GM12878 (cell line): ENCODE measurements at regions not wholly inside any gene's neighbourhood (a gene's known extent, or its start where the extent isn't known, plus 50 kb on each side); places are given as distances from the start of the nearest gene placed in this dataset.
"Not testable (repeated sequence)": the region's sequence is repeated elsewhere in the genome, so short reads cannot be mapped to it uniquely, and the experiment has no call there.

Source experiments
- ATAC-seq: fragments of 200-7000 bp; cut with Tn5 transposase; 3 replicates; pipeline ENCODE4 v1.9.1; 2020; ENCODE audit warnings: mild to moderate bottlenecking, moderate library complexity
- BruUV-seq: library from RNA; stranded (reverse); fragments of 400-500 nt; replicated peaks from 2 replicates; lab custom pipeline; 2021; lab: Mats Ljungman, UMichigan
- CTCF ChIA-PET: fragments of 300-600 bp; sonication (Branson Sonifier 250); formaldehyde crosslinking; extraction: SDS; loops from one replicate; lab custom pipeline; 2021; ENCODE audit warnings: inconsistent platforms; lab: Yijun Ruan, JAX
- POLR2A ChIA-PET: fragments of 350-600 bp; formaldehyde crosslinking; extraction: SDS; loops from one replicate; lab custom pipeline; 2021; ENCODE audit warnings: inconsistent platforms; lab: Charles Lee
- RAD21 ChIA-PET: fragments of 300-600 bp; sonication (Branson Sonifier 250); formaldehyde crosslinking; loops from one replicate; lab custom pipeline; 2023; ENCODE audit warnings: antibody characterized with exemption; ENCODE audit not compliant: unreplicated experiment; lab: Charles Lee
- SMC1A ChIA-PET: fragments of 300-600 bp; sonication (Branson Sonifier 250); formaldehyde crosslinking; loops from one replicate; lab custom pipeline; 2023; ENCODE audit not compliant: unreplicated experiment, uncharacterized antibody; lab: Charles Lee
- DNase-seq: peaks from one replicate; pipeline ENCODE4 v3.0.0-alpha.2; 2011; ENCODE audit warnings: low read depth, low spot score
- FAIRE-seq: peaks from 3 replicates; lab custom pipeline; 2011; peaks lifted over from hg19 to GRCh38; lab: Jason Lieb, UNC
- H2AFZ ChIP-seq: 2 replicates; pipeline ENCODE4 v1.6.0; 2011; ENCODE audit warnings: low read depth, low read length, control low read depth; ENCODE audit not compliant: control insufficient read depth
- H3K27ac ChIP-seq: 2 replicates; pipeline ENCODE4 v1.5.1; 2011; ENCODE audit warnings: control low read depth; ENCODE audit not compliant: control insufficient read depth, insufficient read depth
- H3K27me3 ChIP-seq, 2 experiments: replicated peaks in 1 of 2; 2 replicates each; pipeline versions ENCODE4 v1.6.0 to v1.6.1; 2011; ENCODE audit warnings: low read length in 1 of 2; ENCODE audit not compliant: control insufficient read depth in 2 of 2, insufficient read depth in 2 of 2
- H3K36me3 ChIP-seq, 2 experiments: 2 replicates each; pipeline ENCODE4 v1.5.1; 2011; ENCODE audit warnings: low read length in 1 of 2; ENCODE audit not compliant: control insufficient read depth in 2 of 2, insufficient read depth in 2 of 2
- H3K4me1 ChIP-seq: 2 replicates; pipeline ENCODE4 v1.6.1; 2011; ENCODE audit warnings: mild to moderate bottlenecking, low read length, moderate library complexity, mixed read lengths; ENCODE audit not compliant: control insufficient read depth, insufficient read depth
- H3K4me2 ChIP-seq: 2 replicates; pipeline ENCODE4 v1.6.0; 2011; ENCODE audit warnings: control low read depth; ENCODE audit not compliant: control insufficient read depth, insufficient read depth
- H3K4me3 ChIP-seq: fragments of 200-600 bp; sonication (generic); 2 replicates; pipeline ENCODE4 v1.5.1; 2016
- H3K79me2 ChIP-seq: 2 replicates; pipeline ENCODE4 v1.6.0; 2011; ENCODE audit warnings: low read length; ENCODE audit not compliant: control insufficient read depth, insufficient read depth
- H3K9ac ChIP-seq: 2 replicates; pipeline ENCODE4 v1.8.0; 2011; ENCODE audit warnings: low read length, control low read depth, mixed read lengths; ENCODE audit not compliant: control insufficient read depth, insufficient read depth
- H3K9me3 ChIP-seq: replicated peaks from 3 replicates; pipeline ENCODE4 v1.5.1; 2011; ENCODE audit warnings: mild to moderate bottlenecking, low read length; ENCODE audit not compliant: control insufficient read depth, insufficient read depth
- H4K20me1 ChIP-seq: 2 replicates; pipeline ENCODE4 v1.6.0; 2011; ENCODE audit not compliant: control insufficient read depth, insufficient read depth
- GATAD2B ChIP-seq: fragments of 450-650 bp; conservative IDR thresholded peaks from 2 replicates; pipeline ENCODE4 v1.6.1; 2017; ENCODE audit warnings: low read depth, mild to moderate bottlenecking, moderate library complexity
- MYC ChIP-seq: IDR thresholded peaks from 2 replicates; pipeline ENCODE4 v1.6.1; 2011; ENCODE audit warnings: mild to moderate bottlenecking, low read length, moderate library complexity, inconsistent platforms; ENCODE audit not compliant: insufficient read depth, insufficient replicate concordance, insufficient read length, severe bottlenecking
- REST ChIP-seq: IDR thresholded peaks from 2 replicates; pipeline ENCODE4 v1.6.1; 2012; ENCODE audit warnings: mild to moderate bottlenecking, low read depth, low read length
- ZNF622 ChIP-seq: fragments of 450-650 bp; IDR thresholded peaks from 2 replicates; pipeline ENCODE4 v1.6.1; 2017; ENCODE audit warnings: mild to moderate bottlenecking, inconsistent platforms
- WGBS: methylation state at CpG from one replicate; pipeline ENCODE4 v1.1.6; 2016; ENCODE audit warnings: low lambda C conversion rate; ENCODE audit not compliant: insufficient replicate concordance, insufficient coverage; ENCODE audit errors: missing lambda C conversion rate; 5-methylcytosine and 5-hydroxymethylcytosine counted together
- in situ Hi-C: fragments of 300-500 bp; cut with MboI; formaldehyde crosslinking; loops from 9 replicates; pipeline ENCODE4 v1.14.3; 2018; ENCODE audit warnings: mixed read lengths
- intact Hi-C: fragments of 100-400 bp; cut with micrococcal nuclease; formaldehyde crosslinking; loops from one replicate; pipeline ENCODE4 v1.14.2; 2022; ENCODE audit not compliant: unreplicated experiment
- TF ChIP-seq, protein P1 (sequence below): IDR thresholded peaks from 2 replicates; pipeline ENCODE4 v1.6.1; 2011; ENCODE audit warnings: borderline replicate concordance, low read depth, mild to moderate bottlenecking, moderate library complexity, mixed read lengths, low read length; ENCODE audit not compliant: insufficient read depth; ENCODE audit errors: extremely low read length

GRCh38 chr11:71127806-71128205, 124.6 kb downstream of the SHANK2 start (continued):
- TF ChIP-seq GATAD2B (no peak), ZNF622 (no peak)

DNA sequence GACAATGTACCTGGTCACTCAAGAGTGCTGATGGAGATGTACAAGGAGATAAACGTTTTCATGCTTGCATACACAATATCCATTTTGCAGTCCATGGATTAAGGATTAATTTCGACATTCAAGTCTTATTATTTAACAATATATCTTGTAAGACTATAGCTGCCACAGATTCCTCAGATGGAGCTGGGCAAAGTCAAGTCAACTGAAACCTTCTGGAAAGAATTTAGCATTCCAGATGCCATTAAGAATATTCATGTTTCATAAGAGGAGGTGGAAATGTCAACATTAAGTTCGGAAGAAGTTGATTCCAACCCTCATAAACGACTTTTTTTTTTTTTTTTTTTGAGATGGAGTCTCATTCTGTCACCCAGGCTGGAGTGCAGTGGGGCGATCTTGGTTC, 126.0 kb downstream of the SHANK2 start:
- FAIRE-seq, H3K27ac ChIP-seq, DNase-seq, intact Hi-C loops, H3K36me3 ChIP-seq, in situ Hi-C loops, H3K4me2 ChIP-seq, H3K4me1 ChIP-seq, H4K20me1 ChIP-seq, H3K27me3 ChIP-seq, H3K9me3 ChIP-seq, RAD21 ChIA-PET, CTCF ChIA-PET, H3K4me3 ChIP-seq, POLR2A ChIA-PET, H3K79me2 ChIP-seq, H3K9ac ChIP-seq, BruUV-seq, H2AFZ ChIP-seq, ATAC-seq: not testable (repeated sequence)
- SMC1A ChIA-PET = interaction anchor here (0.6 kb wide), 1 partner anchor 54 kb away, joined by 3 read pairs; no protein-coding TSS in a partner anchor
- 2% methylated on average over 4 of the region's 5 CpGs for WGBS

DNA sequence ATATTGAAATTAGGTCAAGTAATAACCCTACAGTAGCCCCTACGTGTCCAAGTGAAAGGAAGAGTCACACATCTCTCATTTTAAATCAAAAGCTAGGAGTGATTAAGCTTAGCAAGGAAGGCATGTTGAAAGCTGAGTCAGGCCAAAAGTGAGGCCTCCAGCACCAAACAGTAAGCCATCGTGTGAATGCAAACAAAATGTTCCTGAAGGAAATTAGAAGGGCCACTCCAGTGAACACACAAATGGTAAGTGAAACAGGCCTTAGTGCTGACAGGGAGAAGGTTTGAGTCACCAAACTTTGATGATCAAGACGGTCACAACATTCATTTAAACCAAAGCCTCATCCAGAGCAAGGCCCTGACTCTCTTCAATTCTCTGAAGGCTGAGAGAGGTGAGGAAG, 127.2 kb downstream of the SHANK2 start:
- in situ Hi-C loops (no loop called here), intact Hi-C loops (no loop called here)
- H3K4me1 ChIP-seq = no peaks in the 10 kb centered on the region
- no TSS peak for BruUV-seq
- ChIA-PET CTCF (interaction anchor here (1.0 kb wide), 1 partner anchor 11 kb away, joined by 3 read pairs; no protein-coding TSS in a partner anchor), SMC1A (no interaction called here), POLR2A (no interaction called here), RAD21 (no interaction called here)
- H2AFZ ChIP-seq = no peak overlapping the region
- no peaks in the 10 kb centered on the region for H3K9me3 ChIP-seq
- no peak for DNase-seq
- no peaks in the 10 kb centered on the region for H3K27me3 ChIP-seq
- no peaks in the 10 kb centered on the region for H3K36me3 ChIP-seq
- H3K4me2 ChIP-seq = no peak overlapping the region
- WGBS = 3% methylated on average over 3 of the region's 3 CpGs
- H3K4me3 ChIP-seq = no peak overlapping the region
- H3K9ac ChIP-seq = no peak overlapping the region
- H3K79me2 ChIP-seq = no peaks in the 10 kb centered on the region
- H3K27ac ChIP-seq = no peak overlapping the region
- ATAC-seq = no peak
- H4K20me1 ChIP-seq = no peaks in the 10 kb centered on the region
- FAIRE-seq = no peak
- TF ChIP-seq MYC (no peak), REST (no peak)
- TF ChIP-seq, protein P1, sequence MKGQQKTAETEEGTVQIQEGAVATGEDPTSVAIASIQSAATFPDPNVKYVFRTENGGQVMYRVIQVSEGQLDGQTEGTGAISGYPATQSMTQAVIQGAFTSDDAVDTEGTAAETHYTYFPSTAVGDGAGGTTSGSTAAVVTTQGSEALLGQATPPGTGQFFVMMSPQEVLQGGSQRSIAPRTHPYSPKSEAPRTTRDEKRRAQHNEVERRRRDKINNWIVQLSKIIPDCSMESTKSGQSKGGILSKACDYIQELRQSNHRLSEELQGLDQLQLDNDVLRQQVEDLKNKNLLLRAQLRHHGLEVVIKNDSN = no peak
